Body of pancreas (tissue), 4 donors: ENCODE measurements at regions not wholly inside any gene's neighbourhood (a gene's known extent, or its start where the extent isn't known, plus 50 kb on each side); places are given as distances from the start of the nearest gene placed in this dataset.

Experiments
- POLR2A ChIP-seq, 3 donors: fragments of 450-650 bp; IDR thresholded peaks; one replicate each; pipeline ENCODE4 v1.6.1; 2016; ENCODE audit warnings: antibody characterized with exemption in 3 of 3, mild to moderate bottlenecking in 2 of 3
- TF ChIP-seq, protein P1 (sequence below), 7 experiments: fragments of 450-650 bp in 4 of 7; fragments of 200-600 bp in 3 of 7; sonication (generic) in 3 of 7; IDR thresholded peaks; one replicate each; pipeline ENCODE4 v1.5.1; 2016 to 2019; ENCODE audit warnings: antibody characterized with exemption in 7 of 7

DNA sequence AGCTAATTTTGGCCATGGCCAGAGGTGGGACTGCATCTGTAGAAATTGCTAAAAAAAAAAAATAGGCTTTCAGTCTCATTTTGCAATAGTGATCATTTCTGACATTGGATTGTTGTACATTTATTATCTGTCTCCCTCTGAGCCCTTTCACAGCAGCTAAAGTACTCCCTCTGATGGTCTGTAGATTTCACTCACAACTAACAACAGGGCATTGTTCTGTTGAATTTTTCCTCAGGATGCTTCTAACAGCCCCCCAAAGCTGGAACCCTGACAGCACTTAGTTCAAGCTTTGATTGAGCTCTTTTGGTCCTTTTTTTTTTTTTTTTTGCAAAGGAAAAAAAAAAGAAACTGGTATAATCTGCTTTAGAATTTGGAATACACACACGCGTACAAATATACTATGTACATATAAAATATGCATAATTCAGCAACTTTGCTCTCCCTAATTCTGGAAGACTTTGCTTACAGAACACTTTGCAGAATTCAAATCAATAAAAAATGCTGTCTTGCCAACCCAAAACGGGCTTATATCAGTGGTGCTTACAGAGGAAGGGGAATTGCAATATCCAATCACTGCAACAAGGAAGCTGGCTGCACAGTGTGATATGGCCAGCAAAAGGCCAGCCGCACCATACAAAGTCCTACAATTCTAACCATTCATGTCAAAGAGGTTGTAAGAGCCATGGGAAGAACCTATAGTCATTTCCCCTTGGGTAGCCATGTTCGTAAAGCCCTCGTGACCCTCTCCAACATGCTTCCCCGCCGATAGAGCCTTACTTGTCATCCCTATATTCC lies 406.4 kb downstream of the SMARCA1 start:
- TF ChIP-seq, protein P1, sequence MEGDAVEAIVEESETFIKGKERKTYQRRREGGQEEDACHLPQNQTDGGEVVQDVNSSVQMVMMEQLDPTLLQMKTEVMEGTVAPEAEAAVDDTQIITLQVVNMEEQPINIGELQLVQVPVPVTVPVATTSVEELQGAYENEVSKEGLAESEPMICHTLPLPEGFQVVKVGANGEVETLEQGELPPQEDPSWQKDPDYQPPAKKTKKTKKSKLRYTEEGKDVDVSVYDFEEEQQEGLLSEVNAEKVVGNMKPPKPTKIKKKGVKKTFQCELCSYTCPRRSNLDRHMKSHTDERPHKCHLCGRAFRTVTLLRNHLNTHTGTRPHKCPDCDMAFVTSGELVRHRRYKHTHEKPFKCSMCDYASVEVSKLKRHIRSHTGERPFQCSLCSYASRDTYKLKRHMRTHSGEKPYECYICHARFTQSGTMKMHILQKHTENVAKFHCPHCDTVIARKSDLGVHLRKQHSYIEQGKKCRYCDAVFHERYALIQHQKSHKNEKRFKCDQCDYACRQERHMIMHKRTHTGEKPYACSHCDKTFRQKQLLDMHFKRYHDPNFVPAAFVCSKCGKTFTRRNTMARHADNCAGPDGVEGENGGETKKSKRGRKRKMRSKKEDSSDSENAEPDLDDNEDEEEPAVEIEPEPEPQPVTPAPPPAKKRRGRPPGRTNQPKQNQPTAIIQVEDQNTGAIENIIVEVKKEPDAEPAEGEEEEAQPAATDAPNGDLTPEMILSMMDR (IDR thresholded peaks at IDR 0.05) = no peak
- no peak for TF ChIP-seq POLR2A (IDR thresholded peaks at IDR 0.05)
